Tibial nerve (tissue), 4 donors: ENCODE measurements at regions not wholly inside any gene's neighbourhood (a gene's known extent, or its start where the extent isn't known, plus 50 kb on each side); places are given as distances from the start of the nearest gene placed in this dataset.

Source experiments
- CTCF ChIP-seq, 5 experiments: fragments of 200-600 bp in 3 of 5; fragments of 450-650 bp in 2 of 5; sonication (generic) in 3 of 5; IDR thresholded peaks; one replicate each; pipeline ENCODE4 v1.5.1; 2016 to 2019; ENCODE audit warnings: antibody characterized with exemption in 5 of 5, mild to moderate bottlenecking in 3 of 5, moderate library complexity in 2 of 5
- EP300 ChIP-seq, 2 donors: sonication (generic); formaldehyde crosslinking; IDR thresholded peaks; one replicate each; pipeline ENCODE4 v1.6.1; 2017; ENCODE audit warnings: antibody characterized with exemption in 2 of 2, mild to moderate bottlenecking in 1 of 2
- POLR2A ChIP-seq, 2 donors: fragments of 450-650 bp; IDR thresholded peaks; one replicate each; pipeline ENCODE4 v1.6.1; 2017; ENCODE audit warnings: antibody characterized with exemption in 2 of 2, mild to moderate bottlenecking in 2 of 2, moderate library complexity in 2 of 2

DNA sequence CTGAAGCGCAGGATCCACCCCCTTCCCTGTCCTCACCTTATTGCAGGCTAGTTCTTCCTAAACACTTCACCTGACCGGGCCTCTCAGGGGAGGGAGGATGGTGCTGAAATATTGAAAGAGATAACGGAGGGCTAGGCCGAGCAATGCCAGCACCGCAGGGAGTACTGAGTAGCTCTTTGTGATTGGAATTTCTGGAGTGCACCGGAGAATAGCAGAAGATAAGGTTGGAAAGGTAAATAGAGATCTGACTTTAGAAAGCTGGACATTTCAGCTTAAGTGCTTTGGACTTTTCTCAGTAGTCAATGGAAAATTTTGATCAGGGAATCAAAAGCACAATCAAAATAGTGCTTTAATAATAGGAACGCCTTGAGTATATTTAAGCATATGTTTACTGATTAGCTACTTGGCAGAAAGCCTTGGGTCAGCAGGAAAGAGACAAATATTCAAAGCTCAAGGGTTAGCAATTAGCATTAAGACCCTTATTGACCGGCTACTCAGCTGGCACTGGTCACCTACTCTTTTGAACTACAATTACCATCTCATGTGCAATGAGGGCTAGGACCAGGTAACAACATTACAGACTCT, 142.9 kb upstream of the NDUFV2 start:
- TF ChIP-seq CTCF (IDR thresholded peaks at IDR 0.05) (no peak), POLR2A (IDR thresholded peaks at IDR 0.05) (no peak), EP300 (IDR thresholded peaks at IDR 0.05) (no peak)
